GM18499 (cell line): ENCODE measurements at regions not wholly inside any gene's neighbourhood (a gene's known extent, or its start where the extent isn't known, plus 50 kb on each side); places are given as distances from the start of the nearest gene placed in this dataset.
A peak's percentile ranks its signal among the peaks of the same experiment; 100 is the strongest.

Source experiments
- ATAC-seq: cut with Tn5 transposase; IDR thresholded peaks from one replicate; pipeline ENCODE4 v1.9.1; 2021; ENCODE audit warnings: moderate number of reproducible peaks; ENCODE audit not compliant: insufficient read depth, unreplicated experiment

GRCh38 chr2:147485210-147485851, 359.5 kb upstream of the ACVR2A start:
- no peak for ATAC-seq

DNA sequence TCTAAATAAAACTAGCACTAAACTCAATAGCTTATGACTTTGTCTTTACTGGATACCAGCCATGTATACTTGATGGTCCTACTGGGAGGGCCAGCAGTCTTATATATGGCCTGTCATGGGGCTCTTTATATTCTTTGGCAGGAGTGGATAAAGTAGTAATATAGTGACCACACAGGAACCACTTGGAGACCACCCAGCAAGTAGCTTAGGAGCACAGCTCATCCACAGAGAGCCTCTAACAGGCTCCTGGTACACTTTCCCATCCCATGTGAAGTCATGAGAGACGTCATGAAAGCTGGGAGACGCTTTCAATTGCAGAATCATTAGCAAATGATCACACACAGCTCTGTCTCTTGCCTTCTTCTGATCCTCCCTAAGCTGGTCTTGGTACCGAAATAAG, 360.9 kb upstream of the ACVR2A start:
- ATAC-seq, result no peak

DNA sequence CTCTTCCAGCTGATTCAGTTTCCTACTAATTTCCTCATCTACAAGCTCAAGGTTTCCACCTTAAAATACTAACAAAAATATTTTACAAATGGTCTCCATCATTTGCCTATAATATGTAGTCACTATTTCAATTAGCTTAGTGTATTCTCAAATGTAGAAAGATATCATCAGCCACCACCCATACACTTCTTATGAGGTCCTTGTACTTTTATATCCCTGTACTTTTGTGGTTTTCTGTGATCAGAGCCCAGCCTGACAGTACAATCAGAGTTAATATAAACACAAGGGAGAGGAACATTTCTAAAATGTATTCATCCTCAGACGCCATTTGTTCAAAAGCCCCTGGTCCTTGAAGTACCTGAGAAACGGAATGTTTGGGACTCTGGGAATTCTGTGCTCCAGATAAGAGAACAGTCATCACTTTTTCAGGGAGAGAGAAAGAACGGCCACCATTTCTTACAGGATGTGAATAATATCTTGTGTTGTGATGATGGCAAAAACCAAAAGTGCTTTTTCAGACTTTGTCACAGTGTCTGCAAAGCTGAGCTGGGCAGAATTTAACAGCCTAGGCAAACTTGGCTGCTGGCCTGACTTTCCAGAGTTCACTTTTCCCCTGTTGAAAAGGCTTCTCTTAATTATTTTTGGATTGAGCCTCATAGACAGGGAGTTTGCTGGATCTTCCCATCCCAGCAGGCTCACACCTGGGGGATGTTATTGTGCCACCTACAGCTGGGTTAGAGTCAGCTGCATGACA, 361.7 kb upstream of the ACVR2A start:
- ATAC-seq, result no peak

DNA sequence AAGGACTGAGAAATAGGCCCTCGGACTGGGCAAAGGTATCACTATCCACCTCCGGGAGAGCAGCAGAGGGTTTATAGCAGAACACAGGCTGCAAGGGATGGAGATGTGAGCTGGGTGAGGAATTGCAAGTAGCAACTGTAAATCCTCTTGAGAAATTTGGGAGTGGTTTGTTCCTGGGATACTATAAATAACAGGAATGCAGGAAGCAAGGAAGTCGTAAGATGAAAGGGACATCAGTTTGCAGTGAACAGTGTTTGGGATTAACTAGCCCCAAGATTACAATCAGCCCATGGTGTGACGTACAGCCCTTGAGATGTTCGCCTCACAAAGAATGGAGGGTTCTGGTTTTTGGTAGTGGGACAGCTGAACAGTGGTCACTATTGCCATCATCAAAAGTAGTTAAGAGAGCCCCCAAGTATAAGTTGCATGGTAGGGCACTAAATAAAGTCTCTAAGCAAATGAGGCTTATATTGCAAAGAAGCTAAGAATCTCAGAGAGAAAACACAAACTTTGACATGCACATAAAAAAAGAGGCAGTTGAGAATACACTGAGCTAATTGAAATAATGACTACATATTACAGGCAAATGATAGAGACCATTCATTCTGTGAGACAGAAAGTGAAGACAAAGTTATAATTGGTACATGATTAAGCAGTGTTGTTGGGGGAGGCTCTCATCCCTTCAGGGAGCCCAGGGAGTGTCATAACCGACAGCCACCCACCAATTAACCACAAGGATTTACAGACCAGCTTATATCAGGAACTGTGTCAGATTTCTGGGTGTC, 362.5 kb upstream of the ACVR2A start:
- ATAC-seq, result no peak

DNA sequence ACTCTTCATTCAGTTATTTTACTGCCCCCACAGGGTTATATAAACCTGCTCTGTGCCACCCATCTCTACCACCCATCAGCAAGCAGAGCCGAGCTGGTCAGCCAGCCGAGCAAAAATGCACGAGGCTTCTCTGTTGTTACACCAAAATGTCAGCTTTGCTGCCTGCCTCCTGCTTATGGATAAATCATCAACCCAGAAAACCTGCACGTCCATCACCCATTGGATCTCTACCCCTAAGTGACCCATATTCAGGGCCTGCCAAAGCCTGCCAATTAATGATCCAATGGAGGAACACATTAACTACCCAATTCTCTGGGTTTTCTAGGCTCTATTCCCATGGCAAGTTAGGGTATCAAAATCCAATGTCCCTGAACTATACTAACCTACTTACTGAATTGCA, 365.5 kb upstream of the ACVR2A start:
- ATAC-seq, result no peak

- ATAC-seq, result no peak
These were observed 371.8 kb upstream of the ACVR2A start for GRCh38 chr2:147473075-147473474.

DNA sequence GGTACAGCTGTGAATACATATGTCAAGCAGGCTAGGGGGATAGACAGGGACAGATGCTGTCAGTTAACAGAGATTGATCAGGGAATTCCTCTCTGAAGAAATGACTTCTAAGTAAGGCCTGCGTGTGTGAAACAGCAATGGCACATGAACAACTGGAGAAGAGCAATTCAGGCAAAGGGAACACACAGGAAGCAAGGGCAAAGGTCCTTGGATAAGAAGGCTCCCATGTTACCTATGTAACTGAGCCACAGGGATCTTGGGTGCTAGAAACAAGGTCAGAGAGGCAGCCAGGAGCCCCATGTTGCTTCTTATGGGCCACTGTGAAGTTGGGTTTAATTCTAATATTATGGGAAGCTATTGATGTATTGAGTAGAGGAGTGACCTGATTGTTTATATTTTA, 373.7 kb upstream of the ACVR2A start:
- no peak for ATAC-seq

GRCh38 chr2:147469471-147469870, 375.4 kb upstream of the ACVR2A start:
- ATAC-seq, result no peak

GRCh38 chr2:147468963-147469362, 375.9 kb upstream of the ACVR2A start:
- ATAC-seq, result no peak

DNA sequence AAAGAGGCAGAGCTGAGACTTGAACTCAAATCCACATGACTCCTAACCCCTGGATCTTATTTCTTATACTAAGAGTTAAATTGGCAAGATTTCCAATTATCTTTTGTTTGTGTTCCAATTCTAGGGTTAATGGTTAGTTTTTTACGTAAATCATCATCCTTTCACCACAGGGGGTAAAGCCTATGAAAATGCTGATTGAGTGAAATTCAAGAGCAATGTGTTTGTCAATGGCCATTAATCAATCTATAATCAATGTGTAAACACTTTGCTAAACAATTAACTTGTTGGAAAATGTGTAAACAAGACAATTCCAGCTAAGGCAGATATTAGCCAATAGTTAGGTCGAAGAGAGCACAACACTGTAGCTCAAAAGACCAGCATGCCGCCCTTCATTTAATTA, 376.5 kb upstream of the ACVR2A start:
- ATAC-seq, result no peak

DNA sequence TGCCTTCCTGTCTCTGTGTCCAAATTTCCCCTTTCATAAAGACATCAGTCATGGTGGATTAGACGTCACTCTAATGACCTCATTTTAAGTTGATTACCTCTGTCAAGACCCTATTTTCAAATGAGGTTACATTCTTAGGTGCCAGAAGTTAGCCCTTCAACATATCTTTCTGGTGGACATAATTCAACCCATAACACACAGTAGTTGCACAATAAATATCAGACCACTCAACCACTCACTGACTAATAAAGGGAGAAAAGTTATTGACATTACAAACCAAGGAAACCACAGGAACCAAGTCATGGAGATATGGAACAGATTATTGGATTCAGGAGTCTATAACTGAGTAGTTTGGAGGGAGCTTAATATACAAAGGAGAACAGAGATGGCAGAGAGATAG, 377.4 kb upstream of the ACVR2A start:
- ATAC-seq, result no peak

GRCh38 chr2:147464737-147465357, 380.0 kb upstream of the ACVR2A start:
- ATAC-seq, result no peak

DNA sequence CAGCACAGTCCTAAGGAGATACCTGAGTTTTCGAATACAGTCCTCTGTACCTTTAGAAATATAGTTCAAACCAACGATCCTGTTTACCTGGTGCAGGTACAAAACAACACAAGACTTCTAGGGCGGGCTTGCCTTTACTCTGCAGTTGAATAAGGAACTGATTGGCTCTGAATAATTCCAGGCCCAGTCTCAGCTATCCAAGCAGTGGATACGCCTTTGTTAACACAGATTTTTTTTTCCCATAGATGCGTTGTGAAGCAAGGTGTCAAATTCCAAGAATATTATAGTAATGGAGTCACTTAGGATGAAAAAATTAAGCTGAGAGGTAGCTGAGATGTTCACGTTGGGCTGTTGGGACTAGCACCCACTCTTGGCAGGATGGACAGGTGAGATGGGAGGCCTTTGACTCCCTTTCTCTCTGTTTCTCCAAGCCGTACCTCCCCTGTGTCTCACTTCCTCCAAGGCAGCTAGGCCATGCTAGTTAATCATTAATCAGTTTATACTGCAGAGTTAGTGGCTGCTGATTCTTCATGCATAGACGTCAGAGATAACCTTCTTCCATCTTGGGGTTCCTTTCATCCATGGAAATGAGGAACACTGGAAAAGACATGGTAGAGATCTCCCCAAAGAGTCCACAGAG, 380.8 kb upstream of the ACVR2A start:
- ATAC-seq, result peak; percentile 81

GRCh38 chr2:147460155-147460554, 384.7 kb upstream of the ACVR2A start:
- ATAC-seq, result no peak

- no peak for ATAC-seq
These were observed 388.1 kb upstream of the ACVR2A start for GRCh38 chr2:147456779-147457178.

DNA sequence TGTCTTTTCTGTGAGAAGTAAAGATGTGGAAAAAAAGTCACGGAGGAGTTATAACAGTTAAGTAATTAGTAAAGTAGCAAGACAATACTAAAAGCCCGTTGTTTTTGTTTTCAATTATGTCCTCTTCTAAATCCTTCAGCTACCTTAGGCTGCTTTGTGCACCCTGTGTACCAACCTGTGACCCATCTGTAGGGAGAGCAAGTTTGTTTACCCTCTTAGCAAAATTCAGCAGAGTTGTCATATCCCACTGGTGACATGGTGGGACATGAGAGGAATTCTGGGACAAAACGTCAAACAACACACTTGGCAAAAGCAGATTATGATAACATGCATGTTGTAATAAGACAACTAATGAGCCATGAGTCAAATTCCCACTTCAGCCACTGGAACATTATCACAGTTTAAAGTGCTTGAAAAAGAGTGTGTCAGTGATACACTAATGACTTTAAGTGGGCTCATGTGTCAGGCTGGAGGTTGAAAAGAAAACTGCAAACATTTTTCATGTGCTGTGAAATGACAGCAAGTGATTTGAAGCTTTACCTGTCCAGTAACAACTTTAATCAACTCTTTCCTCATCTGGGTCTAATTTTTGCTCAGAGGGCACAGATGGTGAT, 392.8 kb upstream of the ACVR2A start:
- no peak for ATAC-seq

GRCh38 chr2:147450661-147451510, 393.9 kb upstream of the ACVR2A start:
- ATAC-seq, result no peak

DNA sequence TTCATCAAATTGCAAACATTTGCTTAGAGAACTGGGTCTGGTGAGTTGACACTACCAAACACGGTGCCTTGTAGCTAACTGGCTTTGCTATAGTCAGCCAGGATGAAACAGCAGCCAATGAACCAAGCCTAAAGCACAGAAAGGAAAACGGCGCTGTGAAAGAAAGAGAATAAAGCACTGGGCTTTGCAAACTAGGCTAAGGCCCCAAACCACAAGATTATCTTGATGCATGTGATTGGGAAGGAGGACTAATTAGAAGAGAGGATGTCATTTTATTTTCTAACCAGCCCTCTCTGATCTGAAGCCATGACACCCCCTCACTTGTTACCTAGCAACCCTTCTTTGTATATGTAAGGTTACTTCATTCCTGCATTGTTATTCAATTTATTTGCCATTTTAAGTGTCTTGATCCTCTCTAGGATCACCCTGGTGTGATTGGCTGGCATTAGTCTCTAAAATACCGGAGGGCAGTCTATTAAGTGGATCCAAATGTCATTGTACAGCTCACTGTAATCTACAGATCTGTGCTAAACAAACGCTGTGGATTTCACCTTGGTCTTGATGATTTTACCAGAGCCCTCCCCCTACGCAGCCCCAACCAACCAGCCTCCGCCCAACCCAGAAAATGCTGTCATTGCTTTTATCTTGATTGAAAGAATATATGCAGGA, 395.4 kb upstream of the ACVR2A start:
- no peak for ATAC-seq

- no peak for ATAC-seq
These were observed 402.0 kb upstream of the ACVR2A start for GRCh38 chr2:147442816-147443215.
